Nephron (organoid): ENCODE measurements at regions not wholly inside any gene's neighbourhood (a gene's known extent, or its start where the extent isn't known, plus 50 kb on each side); places are given as distances from the start of the nearest gene placed in this dataset.

Experiments used
- H3K27ac Mint-ChIP-seq, 3 experiments: 2 replicates each; pipeline ENCODE4 v1.8.0; 2020; ENCODE audit warnings: mixed read lengths in 3 of 3, mild to moderate bottlenecking in 2 of 3, moderate library complexity in 1 of 3
- H3K27me3 Mint-ChIP-seq: 2 replicates; pipeline ENCODE4 v1.8.0; 2021; ENCODE audit warnings: low read depth, mild to moderate bottlenecking, moderate library complexity, mixed read lengths
- H3K36me3 Mint-ChIP-seq: 2 replicates; pipeline ENCODE4 v1.8.0; 2020; ENCODE audit warnings: low read depth, mixed read lengths
- H3K4me1 Mint-ChIP-seq: 2 replicates; pipeline ENCODE4 v1.8.0; 2020; ENCODE audit warnings: mixed read lengths
- H3K4me3 Mint-ChIP-seq, 3 experiments: 2 replicates each; pipeline ENCODE4 v1.8.0; 2020; ENCODE audit warnings: mild to moderate bottlenecking in 3 of 3, mixed read lengths in 3 of 3, moderate library complexity in 2 of 3
- H3K9me3 Mint-ChIP-seq: 2 replicates; pipeline ENCODE4 v1.8.0; 2020; ENCODE audit warnings: mixed read lengths
- CTCF ChIP-seq, 3 experiments: fragments of 200-600 bp; sonication (generic); IDR thresholded peaks; one replicate each; pipeline ENCODE4 v1.5.0; 2021; ENCODE audit warnings: antibody characterized with exemption in 3 of 3; ENCODE audit not compliant: unreplicated experiment in 3 of 3

GRCh38 chr1:58981392-58981791, 197.5 kb upstream of the JUN start:
- Mint-ChIP-seq H3K27ac (peak overlapping the region in 2 of 3 experiments; percentile 60 to 73), H3K9me3 (no peaks in the 10 kb centered on the region), H3K36me3 (no peaks in the 10 kb centered on the region), H3K4me3 (no peak overlapping the region), H3K27me3 (peaks cover 7% of the 10 kb centered on the region), H3K4me1 (peaks cover 46% of the 10 kb centered on the region)
- no peak for TF ChIP-seq CTCF (IDR thresholded peaks at IDR 0.05; ENCODE audit: unreplicated experiment in 3 of 3)

- Mint-ChIP-seq H3K27ac (peak overlapping the region; percentile 10 to 73 (median 60)), H3K36me3 (no peaks in the 10 kb centered on the region), H3K9me3 (no peaks in the 10 kb centered on the region), H3K27me3 (peaks cover 7% of the 10 kb centered on the region), H3K4me1 (peaks cover 42% of the 10 kb centered on the region), H3K4me3 (peak overlapping the region in 1 of 3 experiments; percentile 15)
- no peak for TF ChIP-seq CTCF (IDR thresholded peaks at IDR 0.05; ENCODE audit: unreplicated experiment in 3 of 3)
These were observed 198.6 kb upstream of the JUN start for GRCh38 chr1:58982259-58982998.

- TF ChIP-seq CTCF (IDR thresholded peaks at IDR 0.05; ENCODE audit: unreplicated experiment in 3 of 3): no peak
- Mint-ChIP-seq H3K36me3 (no peaks in the 10 kb centered on the region), H3K27ac (peak overlapping the region; percentile 10 to 73 (median 60))
These were observed 199.3 kb upstream of the JUN start for GRCh38 chr1:58983162-58983561.

GRCh38 chr1:58983633-58984245, 199.9 kb upstream of the JUN start:
- Mint-ChIP-seq H3K27ac (peak overlapping the region; percentile 10 to 73 (median 60)), H3K27me3 (peaks cover 4% of the 10 kb centered on the region), H3K36me3 (no peaks in the 10 kb centered on the region), H3K9me3 (no peaks in the 10 kb centered on the region), H3K4me3 (no peak overlapping the region), H3K4me1 (peaks cover 32% of the 10 kb centered on the region)
- TF ChIP-seq CTCF (IDR thresholded peaks at IDR 0.05; ENCODE audit: unreplicated experiment in 3 of 3): no peak

More at GRCh38 chr1:58983162-58983561, 199.3 kb upstream of the JUN start:
- H3K9me3 Mint-ChIP-seq: no peaks in the 10 kb centered on the region
- peaks cover 7% of the 10 kb centered on the region for H3K27me3 Mint-ChIP-seq
- H3K4me1 Mint-ChIP-seq: peaks cover 37% of the 10 kb centered on the region
- no peak overlapping the region for H3K4me3 Mint-ChIP-seq

GRCh38 chr1:58986996-58987767, 203.3 kb upstream of the JUN start:
- H3K4me3 Mint-ChIP-seq: no peak overlapping the region
- no peak for TF ChIP-seq CTCF (IDR thresholded peaks at IDR 0.05; ENCODE audit: unreplicated experiment in 3 of 3)
- H3K27me3 Mint-ChIP-seq: peaks cover 4% of the 10 kb centered on the region
- peak overlapping the region in 1 of 3 experiments; percentile 37 for H3K27ac Mint-ChIP-seq
- peaks cover 20% of the 10 kb centered on the region for H3K4me1 Mint-ChIP-seq
- H3K36me3 Mint-ChIP-seq: no peaks in the 10 kb centered on the region
- H3K9me3 Mint-ChIP-seq: no peaks in the 10 kb centered on the region
